Bronchial epithelial cell (primary cell): ENCODE measurements at regions not wholly inside any gene's neighbourhood (a gene's known extent, or its start where the extent isn't known, plus 50 kb on each side); places are given as distances from the start of the nearest gene placed in this dataset.

Experiments
- DNase-seq: peaks from one replicate; pipeline ENCODE4 v3.0.0-alpha.2; 2010; ENCODE audit warnings: low read depth
- FAIRE-seq: peaks from 2 replicates; lab custom pipeline; 2011; peaks lifted over from hg19 to GRCh38; lab: Jason Lieb, UNC
- H3K27me3 ChIP-seq: 2 replicates; pipeline ENCODE4 v1.5.1; 2011; ENCODE audit warnings: low read length; ENCODE audit not compliant: control insufficient read depth, insufficient read depth
- H3K36me3 ChIP-seq: 2 replicates; pipeline ENCODE4 v1.5.1; 2011; ENCODE audit warnings: low read length; ENCODE audit not compliant: control insufficient read depth, insufficient read depth
- H3K4me3 ChIP-seq: 2 replicates; pipeline ENCODE4 v1.5.1; 2011; ENCODE audit warnings: mild to moderate bottlenecking, low read depth, low read length, control low read depth
- TF ChIP-seq, protein P1 (sequence below): IDR thresholded peaks from 2 replicates; pipeline ENCODE4 v1.5.1; 2011; ENCODE audit warnings: mild to moderate bottlenecking, moderate library complexity, low read length, control low read depth, inconsistent platforms; ENCODE audit not compliant: insufficient read depth, severe bottlenecking

DNA sequence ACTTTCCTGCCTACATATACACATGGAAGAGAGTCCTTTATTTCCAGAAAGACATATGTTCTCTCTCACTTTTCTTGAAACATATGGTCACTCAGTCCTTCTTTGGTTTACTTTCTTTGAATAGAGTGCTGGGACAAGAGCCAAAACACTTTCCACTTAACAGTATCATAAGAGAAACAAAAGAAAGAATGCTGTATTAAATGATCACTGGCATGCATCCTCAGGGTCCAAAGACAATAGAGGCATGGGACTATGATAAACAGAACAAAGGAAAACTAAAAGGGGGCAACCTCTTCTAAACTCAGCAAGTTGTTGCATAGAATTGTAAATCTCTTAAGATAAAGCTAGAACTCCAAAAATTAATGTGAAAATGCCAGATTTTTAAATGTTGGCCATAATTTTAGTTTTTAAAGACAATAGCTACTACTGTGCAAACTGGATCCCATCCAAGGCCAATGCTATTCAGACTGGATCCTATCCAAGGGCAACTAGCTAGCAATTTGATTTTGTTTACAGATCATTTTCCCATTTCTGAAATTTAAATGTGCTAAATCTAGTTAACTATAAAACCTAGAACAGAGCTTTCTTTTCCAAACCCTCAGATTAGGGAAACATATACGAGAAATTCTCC lies 687.5 kb downstream of the SORCS3 start:
- TF ChIP-seq, protein P1, sequence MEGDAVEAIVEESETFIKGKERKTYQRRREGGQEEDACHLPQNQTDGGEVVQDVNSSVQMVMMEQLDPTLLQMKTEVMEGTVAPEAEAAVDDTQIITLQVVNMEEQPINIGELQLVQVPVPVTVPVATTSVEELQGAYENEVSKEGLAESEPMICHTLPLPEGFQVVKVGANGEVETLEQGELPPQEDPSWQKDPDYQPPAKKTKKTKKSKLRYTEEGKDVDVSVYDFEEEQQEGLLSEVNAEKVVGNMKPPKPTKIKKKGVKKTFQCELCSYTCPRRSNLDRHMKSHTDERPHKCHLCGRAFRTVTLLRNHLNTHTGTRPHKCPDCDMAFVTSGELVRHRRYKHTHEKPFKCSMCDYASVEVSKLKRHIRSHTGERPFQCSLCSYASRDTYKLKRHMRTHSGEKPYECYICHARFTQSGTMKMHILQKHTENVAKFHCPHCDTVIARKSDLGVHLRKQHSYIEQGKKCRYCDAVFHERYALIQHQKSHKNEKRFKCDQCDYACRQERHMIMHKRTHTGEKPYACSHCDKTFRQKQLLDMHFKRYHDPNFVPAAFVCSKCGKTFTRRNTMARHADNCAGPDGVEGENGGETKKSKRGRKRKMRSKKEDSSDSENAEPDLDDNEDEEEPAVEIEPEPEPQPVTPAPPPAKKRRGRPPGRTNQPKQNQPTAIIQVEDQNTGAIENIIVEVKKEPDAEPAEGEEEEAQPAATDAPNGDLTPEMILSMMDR, result no peak
- Histone ChIP-seq H3K4me3 (no peak overlapping the region), H3K27me3 (no peaks in the 10 kb centered on the region), H3K36me3 (no peaks in the 10 kb centered on the region)
- FAIRE-seq, result no peak
- DNase-seq, result no peak
